SK-N-SH (cell line): ENCODE measurements at regions not wholly inside any gene's neighbourhood (a gene's known extent, or its start where the extent isn't known, plus 50 kb on each side); places are given as distances from the start of the nearest gene placed in this dataset.

Experiments used
- CTCF ChIA-PET: fragments of 300-600, 350-600 bp; formaldehyde crosslinking; extraction: SDS; loops from one replicate; lab custom pipeline; 2021; lab: Yijun Ruan, JAX
- POLR2A ChIA-PET: fragments of 350-600 bp; sonication (Branson Sonifier 250); formaldehyde crosslinking; extraction: SDS; loops from one replicate; lab custom pipeline; 2020; ENCODE audit warnings: antibody characterized with exemption, inconsistent platforms; lab: Yijun Ruan, JAX
- DNase-seq: peaks from one replicate; pipeline ENCODE4 v3.0.0; 2012
- H2AFZ ChIP-seq: fragments of 200-600 bp; sonication (generic); 2 replicates; pipeline ENCODE4 v1.8.1; 2016; ENCODE audit warnings: antibody characterized with exemption, mild to moderate bottlenecking, low read depth
- H3F3A ChIP-seq: fragments of 200-600 bp; sonication (generic); replicated peaks from 2 replicates; pipeline ENCODE3; 2016; ENCODE audit warnings: antibody characterized with exemption, mild to moderate bottlenecking; ENCODE audit not compliant: insufficient read depth
- H3K27ac ChIP-seq, 2 experiments: fragments of 200-500 bp in 1 of 2; fragments of 200-600 bp in 1 of 2; sonication (Bioruptor generic) in 1 of 2; sonication (generic), shearing (Covaris generic) in 1 of 2; 2 replicates each; pipeline versions ENCODE4 v1.5.1 to v1.6.1; 2014 to 2016; ENCODE audit warnings: low read depth in 2 of 2, inconsistent platforms in 1 of 2, low read length in 1 of 2, mild to moderate bottlenecking in 1 of 2, mixed read lengths in 1 of 2
- H3K27me3 ChIP-seq: fragments of 200-600 bp; sonication (generic), shearing (Covaris generic); 2 replicates; pipeline ENCODE4 v1.6.1; 2016; ENCODE audit warnings: mixed run types; ENCODE audit not compliant: insufficient read depth
- H3K36me3 ChIP-seq, 2 experiments: fragments of 200-500 bp in 1 of 2; fragments of 200-600 bp in 1 of 2; sonication (Bioruptor generic) in 1 of 2; sonication (generic) in 1 of 2; replicated peaks in 1 of 2; 2 replicates each; pipeline versions ENCODE3 to v1.5.1; 2014 to 2016; ENCODE audit warnings: low read length in 1 of 2, mild to moderate bottlenecking in 1 of 2; ENCODE audit not compliant: insufficient read depth in 2 of 2, control insufficient read depth in 1 of 2
- H3K4me1 ChIP-seq, 2 experiments: fragments of 200-500 bp in 1 of 2; fragments of 200-600 bp in 1 of 2; sonication (Bioruptor generic) in 1 of 2; sonication (generic), shearing (Covaris generic) in 1 of 2; 2 replicates each; pipeline versions ENCODE4 v1.5.1 to v1.6.1; 2014 to 2016; ENCODE audit warnings: low read depth in 1 of 2, low read length in 1 of 2, mixed run types in 1 of 2; ENCODE audit not compliant: insufficient read depth in 2 of 2, control insufficient read depth in 1 of 2
- H3K4me2 ChIP-seq: fragments of 200-600 bp; sonication (generic), shearing (Covaris generic); 2 replicates; pipeline ENCODE4 v1.6.1; 2017; ENCODE audit warnings: mixed run types
- H3K4me3 ChIP-seq, 2 experiments: fragments of 200-500 bp in 1 of 2; fragments of 200-600 bp in 1 of 2; sonication (Bioruptor generic) in 1 of 2; sonication (generic), shearing (Covaris generic) in 1 of 2; 2 replicates each; pipeline versions ENCODE4 v1.5.1 to v1.8.1; 2014 to 2016; ENCODE audit warnings: low read depth in 2 of 2, inconsistent platforms in 1 of 2, low read length in 1 of 2, mild to moderate bottlenecking in 1 of 2, mixed read lengths in 1 of 2, moderate library complexity in 1 of 2
- H3K79me2 ChIP-seq: fragments of 200-600 bp; sonication (generic); 2 replicates; pipeline ENCODE4 v1.8.1; 2017; ENCODE audit warnings: mild to moderate bottlenecking; ENCODE audit not compliant: insufficient read depth
- H3K9ac ChIP-seq: fragments of 200-600 bp; sonication (generic); 2 replicates; pipeline ENCODE4 v1.6.1; 2017; ENCODE audit warnings: mixed run types
- H3K9me2 ChIP-seq: fragments of 200-600 bp; sonication (generic); 2 replicates; pipeline ENCODE4 v1.6.1; 2017; ENCODE audit warnings: mixed run types
- H3K9me3 ChIP-seq: fragments of 200-600 bp; sonication (generic); 2 replicates; pipeline ENCODE4 v1.6.1; 2017; ENCODE audit warnings: mixed run types, mild to moderate bottlenecking, moderate library complexity
- H4K20me1 ChIP-seq: fragments of 200-600 bp; sonication (generic); 2 replicates; pipeline ENCODE4 v1.6.1; 2017; ENCODE audit warnings: mild to moderate bottlenecking, mixed run types; ENCODE audit not compliant: insufficient read depth
- EP300 ChIP-seq, 2 experiments: IDR thresholded peaks; 2 replicates each; pipeline versions ENCODE4 v1.4.0 to v1.6.1; 2012; ENCODE audit warnings: borderline replicate concordance in 1 of 2, low read depth in 1 of 2, low read length in 1 of 2
- EZH2phosphoT487 ChIP-seq: fragments of 200-600 bp; sonication (generic); IDR thresholded peaks from 2 replicates; pipeline ENCODE4 v1.6.1; 2017; ENCODE audit warnings: low read depth, mixed run types, mild to moderate bottlenecking, antibody characterized with exemption, moderate library complexity, borderline replicate concordance
- FOSL2 ChIP-seq: IDR thresholded peaks from 2 replicates; pipeline ENCODE4 v1.4.0; 2012; ENCODE audit warnings: low read depth, mild to moderate bottlenecking, moderate library complexity, borderline replicate concordance
- FOXJ3 ChIP-seq: sonication (generic); formaldehyde crosslinking; IDR thresholded peaks from 2 replicates; pipeline ENCODE4 v1.5.1; 2020; ENCODE audit warnings: mild to moderate bottlenecking, missing genetic modification reagents
- GABPA ChIP-seq: IDR thresholded peaks from 2 replicates; pipeline ENCODE4 v1.4.0; 2012; ENCODE audit warnings: low read depth, mild to moderate bottlenecking
- GATA2 ChIP-seq: sonication (generic); formaldehyde crosslinking; IDR thresholded peaks from 2 replicates; pipeline ENCODE4 v1.5.0; 2020; ENCODE audit warnings: mild to moderate bottlenecking, missing genetic modification reagents
- JUND ChIP-seq: IDR thresholded peaks from 2 replicates; pipeline ENCODE4 v1.4.0; 2012
- MXI1 ChIP-seq: IDR thresholded peaks from 2 replicates; pipeline ENCODE4 v1.6.1; 2012; ENCODE audit warnings: mild to moderate bottlenecking, low read depth, low read length, improper control_type of control experiment
- NFIC ChIP-seq: IDR thresholded peaks from 2 replicates; pipeline ENCODE4 v1.4.0; 2012; ENCODE audit warnings: borderline replicate concordance
- POLR2AphosphoS5 ChIP-seq: IDR thresholded peaks from 2 replicates; pipeline ENCODE4 v1.6.1; 2012; ENCODE audit warnings: low read depth, low read length
- RFX5 ChIP-seq: IDR thresholded peaks from 2 replicates; pipeline ENCODE4 v1.6.1; 2012; ENCODE audit warnings: mild to moderate bottlenecking, improper control_type of control experiment, low read length
- RXRA ChIP-seq: IDR thresholded peaks from 2 replicates; pipeline ENCODE4 v1.4.0; 2012; ENCODE audit warnings: low read depth, mild to moderate bottlenecking, borderline replicate concordance
- SMC3 ChIP-seq: IDR thresholded peaks from 2 replicates; pipeline ENCODE4 v1.6.1; 2012; ENCODE audit warnings: low read depth, low read length, improper control_type of control experiment
- TAF1 ChIP-seq: IDR thresholded peaks from 2 replicates; pipeline ENCODE4 v1.6.1; 2012; ENCODE audit warnings: low read depth, mild to moderate bottlenecking, low read length, moderate library complexity, borderline replicate concordance
- TCF12 ChIP-seq: IDR thresholded peaks from 2 replicates; pipeline ENCODE4 v1.4.0; 2012
- TEAD4 ChIP-seq: IDR thresholded peaks from 2 replicates; pipeline ENCODE4 v1.4.0; 2012; ENCODE audit warnings: mild to moderate bottlenecking, borderline replicate concordance; ENCODE audit not compliant: insufficient read depth
- WGBS: methylation state at CpG from one replicate; pipeline ENCODE4 v1.1.6; 2017; ENCODE audit warnings: low lambda C conversion rate; 5-methylcytosine and 5-hydroxymethylcytosine counted together
- TF ChIP-seq, protein P1 (sequence below): IDR thresholded peaks from 2 replicates; pipeline ENCODE4; 2012
- TF ChIP-seq, protein P2 (sequence below): IDR thresholded peaks from 2 replicates; pipeline ENCODE4 v1.6.1; 2012; ENCODE audit warnings: mild to moderate bottlenecking, low read depth, low read length, moderate library complexity
- TF ChIP-seq, protein P3 (sequence below): fragments of 200-600 bp; sonication (generic); IDR thresholded peaks from 2 replicates; pipeline ENCODE4 v1.6.1; 2017; ENCODE audit warnings: antibody characterized with exemption, mild to moderate bottlenecking, moderate library complexity
- TF ChIP-seq, protein P4 (sequence below): IDR thresholded peaks from 2 replicates; pipeline ENCODE4 v1.4.0; 2012; ENCODE audit warnings: low read depth, borderline replicate concordance

DNA sequence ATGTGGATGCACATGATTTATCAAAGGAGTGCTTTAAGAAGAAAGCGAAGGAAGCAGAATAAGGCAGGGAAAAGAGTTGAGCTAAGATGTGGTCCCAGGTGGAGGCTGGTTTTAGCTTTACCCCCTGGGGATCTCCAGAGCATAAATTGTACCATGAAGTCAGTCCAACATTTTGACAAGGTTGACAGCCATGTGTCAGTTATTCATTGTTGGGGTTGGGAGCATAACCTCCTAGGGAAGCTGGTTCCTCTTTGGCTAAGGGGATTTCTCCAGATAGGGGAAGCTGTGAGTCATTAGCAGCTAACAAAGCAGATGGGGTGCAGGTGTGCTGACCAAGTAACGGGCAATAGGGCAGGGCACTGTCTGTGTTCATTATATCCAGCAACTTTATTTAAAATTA, 123.7 kb upstream of the IGSF10 start:
- Histone ChIP-seq H3K27ac (peak overlapping the region in 1 of 2 experiments; percentile 44; a peak in 1 of 4 replicates), H3K79me2 (no peaks in the 10 kb centered on the region; the same call in 1 of the 2 replicates), H3K27me3 (no peaks in the 10 kb centered on the region), H3K36me3 (no peaks in the 10 kb centered on the region), H3K4me1 (peaks cover 7 to 14% of the 10 kb centered on the region in 2 experiments; a peak in 3 of 4 replicates), H3K4me3 (no peak overlapping the region), H3F3A (peaks cover 3% of the 10 kb centered on the region), H3K9ac (no peak overlapping the region), H3K4me2 (no peak overlapping the region), H4K20me1 (no peaks in the 10 kb centered on the region), H2AFZ (no peak overlapping the region), H3K9me3 (no peaks in the 10 kb centered on the region), H3K9me2 (no peaks in the 10 kb centered on the region)
- CTCF ChIA-PET = no interaction called here
- 0 out of 2 replicates have a peak, but pooled peaks have one; percentile 6 for TF ChIP-seq FOSL2
- TF ChIP-seq, protein P1, sequence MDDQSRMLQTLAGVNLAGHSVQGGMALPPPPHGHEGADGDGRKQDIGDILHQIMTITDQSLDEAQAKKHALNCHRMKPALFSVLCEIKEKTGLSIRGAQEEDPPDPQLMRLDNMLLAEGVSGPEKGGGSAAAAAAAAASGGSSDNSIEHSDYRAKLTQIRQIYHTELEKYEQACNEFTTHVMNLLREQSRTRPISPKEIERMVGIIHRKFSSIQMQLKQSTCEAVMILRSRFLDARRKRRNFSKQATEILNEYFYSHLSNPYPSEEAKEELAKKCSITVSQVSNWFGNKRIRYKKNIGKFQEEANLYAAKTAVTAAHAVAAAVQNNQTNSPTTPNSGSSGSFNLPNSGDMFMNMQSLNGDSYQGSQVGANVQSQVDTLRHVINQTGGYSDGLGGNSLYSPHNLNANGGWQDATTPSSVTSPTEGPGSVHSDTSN = peak; percentile 82
- peak; percentile 69 for TF ChIP-seq TCF12
- no peak for TF ChIP-seq GATA2
- TF ChIP-seq JUND = no peak
- TF ChIP-seq, protein P2, sequence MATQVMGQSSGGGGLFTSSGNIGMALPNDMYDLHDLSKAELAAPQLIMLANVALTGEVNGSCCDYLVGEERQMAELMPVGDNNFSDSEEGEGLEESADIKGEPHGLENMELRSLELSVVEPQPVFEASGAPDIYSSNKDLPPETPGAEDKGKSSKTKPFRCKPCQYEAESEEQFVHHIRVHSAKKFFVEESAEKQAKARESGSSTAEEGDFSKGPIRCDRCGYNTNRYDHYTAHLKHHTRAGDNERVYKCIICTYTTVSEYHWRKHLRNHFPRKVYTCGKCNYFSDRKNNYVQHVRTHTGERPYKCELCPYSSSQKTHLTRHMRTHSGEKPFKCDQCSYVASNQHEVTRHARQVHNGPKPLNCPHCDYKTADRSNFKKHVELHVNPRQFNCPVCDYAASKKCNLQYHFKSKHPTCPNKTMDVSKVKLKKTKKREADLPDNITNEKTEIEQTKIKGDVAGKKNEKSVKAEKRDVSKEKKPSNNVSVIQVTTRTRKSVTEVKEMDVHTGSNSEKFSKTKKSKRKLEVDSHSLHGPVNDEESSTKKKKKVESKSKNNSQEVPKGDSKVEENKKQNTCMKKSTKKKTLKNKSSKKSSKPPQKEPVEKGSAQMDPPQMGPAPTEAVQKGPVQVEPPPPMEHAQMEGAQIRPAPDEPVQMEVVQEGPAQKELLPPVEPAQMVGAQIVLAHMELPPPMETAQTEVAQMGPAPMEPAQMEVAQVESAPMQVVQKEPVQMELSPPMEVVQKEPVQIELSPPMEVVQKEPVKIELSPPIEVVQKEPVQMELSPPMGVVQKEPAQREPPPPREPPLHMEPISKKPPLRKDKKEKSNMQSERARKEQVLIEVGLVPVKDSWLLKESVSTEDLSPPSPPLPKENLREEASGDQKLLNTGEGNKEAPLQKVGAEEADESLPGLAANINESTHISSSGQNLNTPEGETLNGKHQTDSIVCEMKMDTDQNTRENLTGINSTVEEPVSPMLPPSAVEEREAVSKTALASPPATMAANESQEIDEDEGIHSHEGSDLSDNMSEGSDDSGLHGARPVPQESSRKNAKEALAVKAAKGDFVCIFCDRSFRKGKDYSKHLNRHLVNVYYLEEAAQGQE = no peak
- no peak for TF ChIP-seq NFIC
- TF ChIP-seq FOXJ3 = no peak
- no peak for DNase-seq
- POLR2A ChIA-PET = no interaction called here
- WGBS = 29% methylated on average over 2 of the region's 2 CpGs

DNA sequence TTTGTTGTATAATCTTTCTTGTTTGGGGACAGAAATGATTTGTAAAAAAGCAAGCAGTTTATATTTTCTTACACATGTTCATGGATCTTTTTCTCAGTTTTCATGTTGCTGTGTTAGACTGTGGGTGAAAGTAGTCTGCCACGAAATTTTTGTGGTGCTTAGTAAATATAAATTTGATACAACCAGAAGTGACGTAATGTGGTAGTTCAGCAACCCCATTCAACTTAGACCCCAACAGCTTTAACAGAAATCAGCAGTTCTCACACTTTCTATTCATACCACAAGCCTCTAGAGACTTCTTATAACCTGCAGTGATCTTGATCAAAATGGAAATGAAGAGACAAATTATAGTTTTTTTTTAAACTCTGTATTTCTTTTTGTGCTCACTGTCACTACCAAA, 120.2 kb upstream of the IGSF10 start:
- Histone ChIP-seq H4K20me1 (no peaks in the 10 kb centered on the region), H3K4me1 (peaks cover 7 to 14% of the 10 kb centered on the region in 2 experiments; a peak in 3 of 4 replicates), H3K36me3 (peaks cover 0 to 16% of the 10 kb centered on the region in 2 experiments), H3K4me3 (no peak overlapping the region), H3K27ac (peak overlapping the region; percentile 57 to 73; a peak in 3 of 4 replicates), H3K4me2 (no peak overlapping the region), H3F3A (peaks cover 3% of the 10 kb centered on the region), H3K9me2 (no peaks in the 10 kb centered on the region), H3K27me3 (no peaks in the 10 kb centered on the region), H2AFZ (no peak overlapping the region), H3K9me3 (no peaks in the 10 kb centered on the region), H3K9ac (no peak overlapping the region), H3K79me2 (no peaks in the 10 kb centered on the region; the same call in 1 of the 2 replicates)
- 28% methylated on average over 2 of the region's 2 CpGs for WGBS
- ChIA-PET CTCF (no interaction called here), POLR2A (no interaction called here)
- no peak for DNase-seq
- no peak for TF ChIP-seq FOXJ3
- TF ChIP-seq RFX5 = no peak
- no peak for TF ChIP-seq EZH2phosphoT487
- TF ChIP-seq TCF12 = no peak
- TF ChIP-seq, protein P3, sequence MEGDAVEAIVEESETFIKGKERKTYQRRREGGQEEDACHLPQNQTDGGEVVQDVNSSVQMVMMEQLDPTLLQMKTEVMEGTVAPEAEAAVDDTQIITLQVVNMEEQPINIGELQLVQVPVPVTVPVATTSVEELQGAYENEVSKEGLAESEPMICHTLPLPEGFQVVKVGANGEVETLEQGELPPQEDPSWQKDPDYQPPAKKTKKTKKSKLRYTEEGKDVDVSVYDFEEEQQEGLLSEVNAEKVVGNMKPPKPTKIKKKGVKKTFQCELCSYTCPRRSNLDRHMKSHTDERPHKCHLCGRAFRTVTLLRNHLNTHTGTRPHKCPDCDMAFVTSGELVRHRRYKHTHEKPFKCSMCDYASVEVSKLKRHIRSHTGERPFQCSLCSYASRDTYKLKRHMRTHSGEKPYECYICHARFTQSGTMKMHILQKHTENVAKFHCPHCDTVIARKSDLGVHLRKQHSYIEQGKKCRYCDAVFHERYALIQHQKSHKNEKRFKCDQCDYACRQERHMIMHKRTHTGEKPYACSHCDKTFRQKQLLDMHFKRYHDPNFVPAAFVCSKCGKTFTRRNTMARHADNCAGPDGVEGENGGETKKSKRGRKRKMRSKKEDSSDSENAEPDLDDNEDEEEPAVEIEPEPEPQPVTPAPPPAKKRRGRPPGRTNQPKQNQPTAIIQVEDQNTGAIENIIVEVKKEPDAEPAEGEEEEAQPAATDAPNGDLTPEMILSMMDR = no peak
- no peak for TF ChIP-seq GABPA
- no peak for TF ChIP-seq MXI1
- no peak for TF ChIP-seq POLR2AphosphoS5
- no peak for TF ChIP-seq RXRA
- TF ChIP-seq EP300 (IDR thresholded peaks at IDR 0.05; ENCODE audit: borderline replicate concordance in 1 of 2, low read depth in 1 of 2, low read length in 1 of 2) = no peak
- TF ChIP-seq, protein P4, sequence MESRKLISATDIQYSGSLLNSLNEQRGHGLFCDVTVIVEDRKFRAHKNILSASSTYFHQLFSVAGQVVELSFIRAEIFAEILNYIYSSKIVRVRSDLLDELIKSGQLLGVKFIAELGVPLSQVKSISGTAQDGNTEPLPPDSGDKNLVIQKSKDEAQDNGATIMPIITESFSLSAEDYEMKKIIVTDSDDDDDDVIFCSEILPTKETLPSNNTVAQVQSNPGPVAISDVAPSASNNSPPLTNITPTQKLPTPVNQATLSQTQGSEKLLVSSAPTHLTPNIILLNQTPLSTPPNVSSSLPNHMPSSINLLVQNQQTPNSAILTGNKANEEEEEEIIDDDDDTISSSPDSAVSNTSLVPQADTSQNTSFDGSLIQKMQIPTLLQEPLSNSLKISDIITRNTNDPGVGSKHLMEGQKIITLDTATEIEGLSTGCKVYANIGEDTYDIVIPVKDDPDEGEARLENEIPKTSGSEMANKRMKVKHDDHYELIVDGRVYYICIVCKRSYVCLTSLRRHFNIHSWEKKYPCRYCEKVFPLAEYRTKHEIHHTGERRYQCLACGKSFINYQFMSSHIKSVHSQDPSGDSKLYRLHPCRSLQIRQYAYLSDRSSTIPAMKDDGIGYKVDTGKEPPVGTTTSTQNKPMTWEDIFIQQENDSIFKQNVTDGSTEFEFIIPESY = no peak
- TF ChIP-seq TEAD4 = no peak
- TF ChIP-seq SMC3 = no peak
- TF ChIP-seq TAF1 = no peak
